ENCODE measurements at regions not wholly inside any gene's neighbourhood (a gene's known extent, or its start where the extent isn't known, plus 50 kb on each side); places are given as distances from the start of the nearest gene placed in this dataset.

DNA sequence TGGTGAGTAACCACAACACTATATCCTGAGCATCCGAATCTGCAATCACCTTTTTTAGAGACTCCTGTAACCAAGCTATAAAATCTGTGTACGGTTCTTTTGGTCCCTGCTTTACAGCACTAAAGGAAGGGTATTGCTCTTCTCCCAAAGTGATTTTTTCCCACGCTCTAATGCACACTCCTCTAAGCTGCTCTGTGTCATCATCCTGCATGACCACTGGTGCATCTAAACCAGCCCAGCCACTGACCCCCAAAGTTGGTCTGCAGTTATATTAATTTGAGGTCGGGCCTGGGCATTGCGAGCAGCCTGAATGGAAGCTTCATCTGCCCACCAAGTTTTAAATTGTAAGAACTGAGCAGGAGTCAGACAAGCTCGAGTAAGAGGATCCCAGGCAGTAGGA is 480.0 kb downstream of the PTPRU start:
- no peaks in the 10 kb centered on the region for H3K36me3 ChIP-seq (ENCODE audit: control insufficient read depth in 1 of 2, insufficient read depth in 2 of 2, low read length in 2 of 2)

More for the DNA sequence above, 480.0 kb downstream of the PTPRU start:
- intact Hi-C loops (cut with micrococcal nuclease), result no loop called here
- H3K9ac ChIP-seq (ENCODE audit: low read length), result no peak overlapping the region
- no peak for TF ChIP-seq SIN3A (IDR thresholded peaks at IDR 0.05; ENCODE audit: low read depth)
- TF ChIP-seq, protein P1, sequence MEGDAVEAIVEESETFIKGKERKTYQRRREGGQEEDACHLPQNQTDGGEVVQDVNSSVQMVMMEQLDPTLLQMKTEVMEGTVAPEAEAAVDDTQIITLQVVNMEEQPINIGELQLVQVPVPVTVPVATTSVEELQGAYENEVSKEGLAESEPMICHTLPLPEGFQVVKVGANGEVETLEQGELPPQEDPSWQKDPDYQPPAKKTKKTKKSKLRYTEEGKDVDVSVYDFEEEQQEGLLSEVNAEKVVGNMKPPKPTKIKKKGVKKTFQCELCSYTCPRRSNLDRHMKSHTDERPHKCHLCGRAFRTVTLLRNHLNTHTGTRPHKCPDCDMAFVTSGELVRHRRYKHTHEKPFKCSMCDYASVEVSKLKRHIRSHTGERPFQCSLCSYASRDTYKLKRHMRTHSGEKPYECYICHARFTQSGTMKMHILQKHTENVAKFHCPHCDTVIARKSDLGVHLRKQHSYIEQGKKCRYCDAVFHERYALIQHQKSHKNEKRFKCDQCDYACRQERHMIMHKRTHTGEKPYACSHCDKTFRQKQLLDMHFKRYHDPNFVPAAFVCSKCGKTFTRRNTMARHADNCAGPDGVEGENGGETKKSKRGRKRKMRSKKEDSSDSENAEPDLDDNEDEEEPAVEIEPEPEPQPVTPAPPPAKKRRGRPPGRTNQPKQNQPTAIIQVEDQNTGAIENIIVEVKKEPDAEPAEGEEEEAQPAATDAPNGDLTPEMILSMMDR (IDR thresholded peaks at IDR 0.05 in 2 of 3, conservative IDR thresholded peaks at IDR 0.05 in 1 of 3; ENCODE audit: borderline replicate concordance in 1 of 3, insufficient read depth in 1 of 3, low read depth in 2 of 3, low read length in 2 of 3), result no peak
- TF ChIP-seq, protein P2, sequence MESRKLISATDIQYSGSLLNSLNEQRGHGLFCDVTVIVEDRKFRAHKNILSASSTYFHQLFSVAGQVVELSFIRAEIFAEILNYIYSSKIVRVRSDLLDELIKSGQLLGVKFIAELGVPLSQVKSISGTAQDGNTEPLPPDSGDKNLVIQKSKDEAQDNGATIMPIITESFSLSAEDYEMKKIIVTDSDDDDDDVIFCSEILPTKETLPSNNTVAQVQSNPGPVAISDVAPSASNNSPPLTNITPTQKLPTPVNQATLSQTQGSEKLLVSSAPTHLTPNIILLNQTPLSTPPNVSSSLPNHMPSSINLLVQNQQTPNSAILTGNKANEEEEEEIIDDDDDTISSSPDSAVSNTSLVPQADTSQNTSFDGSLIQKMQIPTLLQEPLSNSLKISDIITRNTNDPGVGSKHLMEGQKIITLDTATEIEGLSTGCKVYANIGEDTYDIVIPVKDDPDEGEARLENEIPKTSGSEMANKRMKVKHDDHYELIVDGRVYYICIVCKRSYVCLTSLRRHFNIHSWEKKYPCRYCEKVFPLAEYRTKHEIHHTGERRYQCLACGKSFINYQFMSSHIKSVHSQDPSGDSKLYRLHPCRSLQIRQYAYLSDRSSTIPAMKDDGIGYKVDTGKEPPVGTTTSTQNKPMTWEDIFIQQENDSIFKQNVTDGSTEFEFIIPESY (IDR thresholded peaks at IDR 0.05; ENCODE audit: extremely low read depth, insufficient replicate concordance, low read length), result no peak
- TF ChIP-seq POLR2A (IDR thresholded peaks at IDR 0.05; ENCODE audit: borderline replicate concordance, extremely low read depth, insufficient read depth, insufficient read length), result no peak
- TF ChIP-seq EGR1 (IDR thresholded peaks at IDR 0.05; ENCODE audit: low read depth), result no peak
- TF ChIP-seq EZH2phosphoT487 (IDR thresholded peaks at IDR 0.05; ENCODE audit: borderline replicate concordance), result no peak
- TF ChIP-seq EZH2 (IDR thresholded peaks at IDR 0.05), result no peak
- 0 out of 2 replicates have a peak, but pooled peaks cover 4% of the 10 kb centered on the region for H3K27me3 ChIP-seq (ENCODE audit: insufficient read depth, low read length)
- POLR2A ChIA-PET, result no interaction called here
- H3K4me3 ChIP-seq (replicated peaks in 1 of 2; ENCODE audit: low read depth in 1 of 2, low read length in 2 of 2), result no peak overlapping the region
- no peaks in the 10 kb centered on the region; a peak in 1 of 4 replicates for H3K9me3 ChIP-seq (ENCODE audit: control insufficient read depth in 1 of 2, insufficient read depth in 1 of 2, low read depth in 1 of 2, low read length in 2 of 2)
- H3K4me1 ChIP-seq (ENCODE audit: control insufficient read depth in 1 of 2, insufficient read depth in 2 of 2, low read length in 2 of 2), result peaks cover 0 to 8% of the 10 kb centered on the region in 2 experiments; a peak in 1 of 4 replicates
- no peak overlapping the region for H3K4me2 ChIP-seq (ENCODE audit: low read length)
- CTCF ChIA-PET, result no interaction called here
- RAD21 ChIA-PET (ENCODE audit: low non-redundant PET in 1 of 2, low total read pairs in 2 of 2, uncharacterized antibody in 2 of 2, unreplicated experiment in 2 of 2), result no interaction called here
- no peak overlapping the region for H3K27ac ChIP-seq (ENCODE audit: low read depth, low read length)
- no peaks in the 10 kb centered on the region for H3K79me2 ChIP-seq (ENCODE audit: insufficient read depth, low read length)
- no peaks in the 10 kb centered on the region for H4K20me1 ChIP-seq (ENCODE audit: insufficient read depth)
- no peaks in the 10 kb centered on the region for H3K9me2 ChIP-seq (ENCODE audit: insufficient read depth)
- DNase-seq (ENCODE audit: low read depth, low spot score) (no peak), ATAC-seq (no peak)
- no TSS peak for BruUV-seq (replicated peaks)
- H2AFZ ChIP-seq (ENCODE audit: low read depth, low read length, poor library complexity, severe bottlenecking), result no peak overlapping the region

All from HCT116 (cell line).